Tibial nerve (tissue), 4 donors: ENCODE measurements at regions not wholly inside any gene's neighbourhood (a gene's known extent, or its start where the extent isn't known, plus 50 kb on each side); places are given as distances from the start of the nearest gene placed in this dataset.

Experiments
- DNase-seq, 2 donors: peaks; one replicate each; pipeline ENCODE4 v3.0.0-alpha.2; 2019; ENCODE audit warnings: low spot score in 2 of 2
- H3K27ac ChIP-seq, 4 donors: fragments of 200-600 bp; sonication (generic) in 3 of 4; one replicate each; pipeline ENCODE4 v1.5.1; 2017 to 2019; ENCODE audit warnings: mild to moderate bottlenecking in 1 of 4
- H3K27me3 ChIP-seq, 2 donors: fragments of 200-600 bp; sonication (generic) in 1 of 2; one replicate each; pipeline versions ENCODE4 v1.5.1 to v1.6.0; 2017 to 2019
- H3K36me3 ChIP-seq, 3 donors: fragments of 200-600 bp; sonication (generic); one replicate each; pipeline ENCODE4 v1.5.1; 2018 to 2019
- H3K4me1 ChIP-seq, 4 donors: fragments of 200-600 bp; sonication (generic) in 3 of 4; one replicate each; pipeline ENCODE4 v1.5.1; 2017 to 2019
- H3K4me3 ChIP-seq, 4 donors: fragments of 200-600 bp; sonication (generic) in 3 of 4; one replicate each; pipeline ENCODE4 v1.5.1; 2017 to 2019; ENCODE audit warnings: mild to moderate bottlenecking in 1 of 4, moderate library complexity in 1 of 4
- H3K9me3 ChIP-seq, 4 donors: fragments of 200-600 bp; sonication (generic) in 3 of 4; one replicate each; pipeline ENCODE4 v1.5.1; 2017 to 2019
- EP300 ChIP-seq, 2 donors: sonication (generic); formaldehyde crosslinking; IDR thresholded peaks; one replicate each; pipeline ENCODE4 v1.6.1; 2017; ENCODE audit warnings: antibody characterized with exemption in 2 of 2, mild to moderate bottlenecking in 1 of 2
- POLR2A ChIP-seq, 2 donors: fragments of 450-650 bp; IDR thresholded peaks; one replicate each; pipeline ENCODE4 v1.6.1; 2017; ENCODE audit warnings: antibody characterized with exemption in 2 of 2, mild to moderate bottlenecking in 2 of 2, moderate library complexity in 2 of 2
- WGBS, 2 donors: methylation state at CpG; one replicate each; pipeline ENCODE4 v1.1.5; 2018; 5-methylcytosine and 5-hydroxymethylcytosine counted together
- TF ChIP-seq, protein P1 (sequence below), 5 experiments: fragments of 200-600 bp in 3 of 5; fragments of 450-650 bp in 2 of 5; sonication (generic) in 3 of 5; IDR thresholded peaks; one replicate each; pipeline ENCODE4 v1.5.1; 2016 to 2019; ENCODE audit warnings: antibody characterized with exemption in 5 of 5, mild to moderate bottlenecking in 3 of 5, moderate library complexity in 2 of 5

DNA sequence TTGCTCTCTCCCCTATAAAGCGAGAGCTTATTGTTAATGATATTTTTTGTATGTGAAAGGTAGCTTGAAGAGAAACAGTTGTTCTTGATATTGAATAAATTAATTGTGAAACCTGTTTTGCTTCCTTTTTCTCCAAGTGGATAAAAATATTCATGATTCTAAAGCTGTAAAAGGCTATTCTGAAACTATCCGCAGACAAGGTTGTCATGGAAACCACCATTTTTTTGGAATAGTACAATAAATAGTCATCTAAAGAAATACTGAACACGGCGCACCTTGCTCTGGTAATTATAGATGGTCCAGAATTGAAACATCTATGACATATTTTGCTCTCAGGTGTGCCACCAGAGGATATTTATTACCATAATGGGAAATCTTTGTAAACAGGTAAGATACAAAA is 1103.0 kb upstream of the SLC39A10 start:
- Histone ChIP-seq H3K36me3 (no peaks in the 10 kb centered on the region), H3K4me1 (no peaks in the 10 kb centered on the region), H3K27ac (no peak overlapping the region), H3K9me3 (no peaks in the 10 kb centered on the region), H3K4me3 (no peak overlapping the region), H3K27me3 (no peaks in the 10 kb centered on the region)
- DNase-seq, result no peak
- TF ChIP-seq EP300 (IDR thresholded peaks at IDR 0.05) (no peak), POLR2A (IDR thresholded peaks at IDR 0.05) (no peak)
- TF ChIP-seq, protein P1, sequence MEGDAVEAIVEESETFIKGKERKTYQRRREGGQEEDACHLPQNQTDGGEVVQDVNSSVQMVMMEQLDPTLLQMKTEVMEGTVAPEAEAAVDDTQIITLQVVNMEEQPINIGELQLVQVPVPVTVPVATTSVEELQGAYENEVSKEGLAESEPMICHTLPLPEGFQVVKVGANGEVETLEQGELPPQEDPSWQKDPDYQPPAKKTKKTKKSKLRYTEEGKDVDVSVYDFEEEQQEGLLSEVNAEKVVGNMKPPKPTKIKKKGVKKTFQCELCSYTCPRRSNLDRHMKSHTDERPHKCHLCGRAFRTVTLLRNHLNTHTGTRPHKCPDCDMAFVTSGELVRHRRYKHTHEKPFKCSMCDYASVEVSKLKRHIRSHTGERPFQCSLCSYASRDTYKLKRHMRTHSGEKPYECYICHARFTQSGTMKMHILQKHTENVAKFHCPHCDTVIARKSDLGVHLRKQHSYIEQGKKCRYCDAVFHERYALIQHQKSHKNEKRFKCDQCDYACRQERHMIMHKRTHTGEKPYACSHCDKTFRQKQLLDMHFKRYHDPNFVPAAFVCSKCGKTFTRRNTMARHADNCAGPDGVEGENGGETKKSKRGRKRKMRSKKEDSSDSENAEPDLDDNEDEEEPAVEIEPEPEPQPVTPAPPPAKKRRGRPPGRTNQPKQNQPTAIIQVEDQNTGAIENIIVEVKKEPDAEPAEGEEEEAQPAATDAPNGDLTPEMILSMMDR (IDR thresholded peaks at IDR 0.05), result no peak
- 89 to 91% methylated on average over 4 of the region's 4 CpGs for WGBS, 2 donors

DNA sequence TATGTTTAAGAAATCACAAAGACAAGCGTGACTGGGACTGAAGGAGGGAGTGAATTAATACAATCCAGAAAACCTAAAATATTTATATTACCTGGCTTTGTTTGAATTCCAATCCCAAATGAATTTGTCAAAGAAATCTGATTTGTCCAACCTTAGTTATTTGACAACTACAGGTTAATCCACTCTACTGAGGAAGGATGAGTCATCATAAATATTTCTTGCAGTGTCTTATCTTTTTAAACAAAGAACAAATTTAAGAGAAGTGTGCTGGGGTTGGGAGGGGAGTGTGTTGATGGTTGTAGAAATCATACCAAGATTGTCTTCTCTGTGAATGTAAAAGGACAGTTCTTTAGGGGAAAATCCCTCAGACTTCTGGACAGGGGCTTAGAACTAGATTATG is 1106.3 kb upstream of the SLC39A10 start:
- no peak overlapping the region for H3K27ac ChIP-seq
- 90 to 91% methylated on average over 1 of the region's 1 CpG for WGBS, 2 donors

DNA sequence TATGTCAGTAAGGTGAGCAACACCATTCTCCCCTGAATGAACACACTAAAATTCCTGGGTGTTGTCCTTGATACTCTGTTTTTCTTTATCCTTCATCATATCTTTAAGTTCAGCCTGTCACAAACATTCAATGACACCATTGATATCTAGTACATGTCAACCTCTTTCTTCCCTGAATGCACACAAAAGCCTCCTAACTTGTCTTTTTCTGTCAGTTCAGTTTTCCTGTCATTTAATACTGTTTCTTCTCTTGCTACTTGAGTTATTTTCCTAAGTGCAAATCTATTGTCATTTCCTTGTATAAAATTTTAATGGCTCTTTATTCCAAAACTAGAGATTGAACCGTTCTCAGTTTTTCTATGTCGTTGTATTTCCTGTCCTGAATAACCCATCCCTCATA is 1107.6 kb upstream of the SLC39A10 start:
- no peak for DNase-seq
- H3K4me1 ChIP-seq, result no peaks in the 10 kb centered on the region
- no peak overlapping the region for H3K27ac ChIP-seq
- no peaks in the 10 kb centered on the region for H3K36me3 ChIP-seq
- no peaks in the 10 kb centered on the region for H3K9me3 ChIP-seq
- H3K27me3 ChIP-seq, result no peaks in the 10 kb centered on the region
- no peak overlapping the region for H3K4me3 ChIP-seq
- TF ChIP-seq EP300 (IDR thresholded peaks at IDR 0.05) (no peak), POLR2A (IDR thresholded peaks at IDR 0.05) (no peak)
- TF ChIP-seq, protein P1 (IDR thresholded peaks at IDR 0.05), result no peak
- WGBS, 2 donors, result 45 to 59% methylated on average over 2 of the region's 2 CpGs

More for the DNA sequence above, 1106.3 kb upstream of the SLC39A10 start:
- TF ChIP-seq POLR2A (IDR thresholded peaks at IDR 0.05), result no peak
- TF ChIP-seq, protein P1 (IDR thresholded peaks at IDR 0.05), result no peak
- TF ChIP-seq EP300 (IDR thresholded peaks at IDR 0.05), result no peak
- H3K4me1 ChIP-seq, result no peaks in the 10 kb centered on the region
- no peaks in the 10 kb centered on the region for H3K36me3 ChIP-seq
- no peaks in the 10 kb centered on the region for H3K9me3 ChIP-seq
- no peaks in the 10 kb centered on the region for H3K27me3 ChIP-seq
- DNase-seq, result no peak
- no peak overlapping the region for H3K4me3 ChIP-seq

DNA sequence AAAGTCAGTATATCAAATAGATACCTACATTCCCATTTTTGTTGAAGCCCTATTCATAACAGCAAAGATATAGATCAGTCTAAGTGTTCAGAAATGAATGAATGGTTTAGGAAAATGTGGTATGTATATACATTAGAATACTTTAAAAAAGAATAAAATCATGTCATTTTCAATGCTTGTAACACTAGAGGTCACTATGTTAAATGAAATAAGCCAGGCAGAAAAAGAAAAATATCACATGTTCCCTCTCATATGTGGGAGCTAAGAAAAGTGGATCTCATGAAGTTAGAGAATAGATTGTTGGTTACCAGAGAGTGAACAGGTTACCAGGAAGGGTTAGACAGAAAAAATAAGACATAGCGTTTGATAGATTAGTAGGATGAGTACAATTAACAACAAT is 1111.0 kb upstream of the SLC39A10 start:
- Histone ChIP-seq H3K4me1 (no peaks in the 10 kb centered on the region), H3K4me3 (no peak overlapping the region), H3K27ac (no peak overlapping the region), H3K9me3 (no peaks in the 10 kb centered on the region), H3K27me3 (no peaks in the 10 kb centered on the region), H3K36me3 (no peaks in the 10 kb centered on the region)
- TF ChIP-seq POLR2A (IDR thresholded peaks at IDR 0.05), result no peak
- TF ChIP-seq, protein P1 (IDR thresholded peaks at IDR 0.05), result no peak
- no peak for TF ChIP-seq EP300 (IDR thresholded peaks at IDR 0.05)
- DNase-seq, result no peak
- 54 to 58% methylated on average over 1 of the region's 1 CpG for WGBS, 2 donors

DNA sequence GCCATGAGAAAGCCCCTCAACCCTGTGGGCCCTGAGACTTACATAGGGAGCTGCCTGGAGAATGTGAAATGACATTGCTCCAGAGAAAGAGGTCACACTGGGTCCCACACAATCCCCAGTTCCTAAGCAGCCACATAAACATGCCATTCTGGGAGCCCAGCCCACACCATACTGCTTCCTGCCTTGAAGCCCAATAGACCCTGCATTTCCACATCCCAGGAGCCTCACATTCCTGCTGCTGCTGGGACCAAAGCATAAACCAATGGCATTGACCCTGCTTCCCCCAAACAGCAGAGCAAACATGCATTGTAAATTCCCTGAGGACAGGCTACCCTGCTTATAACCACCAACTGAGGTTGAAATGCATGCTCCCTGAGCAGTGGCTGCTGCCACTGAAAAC is 1117.6 kb upstream of the SLC39A10 start:
- no peaks in the 10 kb centered on the region for H3K36me3 ChIP-seq
- no peak for TF ChIP-seq POLR2A (IDR thresholded peaks at IDR 0.05)
- TF ChIP-seq, protein P1 (IDR thresholded peaks at IDR 0.05), result no peak
- TF ChIP-seq EP300 (IDR thresholded peaks at IDR 0.05), result no peak
- H3K4me3 ChIP-seq, result no peak overlapping the region
- no peaks in the 10 kb centered on the region for H3K4me1 ChIP-seq
- no peaks in the 10 kb centered on the region for H3K27me3 ChIP-seq
- H3K9me3 ChIP-seq, result peaks cover 0 to 5% (median 0%) of the 10 kb centered on the region in 4 donors
- H3K27ac ChIP-seq, result no peak overlapping the region
- DNase-seq, result no peak
